ENCODE measurements at regions not wholly inside any gene's neighbourhood (a gene's known extent, or its start where the extent isn't known, plus 50 kb on each side); places are given as distances from the start of the nearest gene placed in this dataset.
A peak's percentile ranks its signal among the peaks of the same experiment; 100 is the strongest.
"Not testable (repeated sequence)": the region's sequence is repeated elsewhere in the genome, so short reads cannot be mapped to it uniquely, and the experiment has no call there.

- DNase-seq (ENCODE audit: low spot score), result no peak
Measured at GRCh38 chr3:170814822-170815221, 55.2 kb downstream of the RPL22L1 start.

GRCh38 chr3:170813266-170813665 lies 56.7 kb downstream of the RPL22L1 start:
- DNase-seq (ENCODE audit: low spot score), result no peak

GRCh38 chr3:170811928-170812591 lies 57.9 kb downstream of the RPL22L1 start:
- peak; percentile 86 for DNase-seq (ENCODE audit: low spot score)

- DNase-seq (ENCODE audit: low spot score), result no peak
Measured at GRCh38 chr3:170811515-170811914, 58.5 kb downstream of the RPL22L1 start.

- peak; percentile 27 for DNase-seq (ENCODE audit: low spot score)
Measured at GRCh38 chr3:170809975-170810357, 60.0 kb downstream of the RPL22L1 start.

- peak; percentile 69 for DNase-seq (ENCODE audit: low spot score)
Measured at GRCh38 chr3:170809007-170809974, 60.7 kb downstream of the RPL22L1 start.

- DNase-seq (ENCODE audit: low spot score), result no peak
Measured at GRCh38 chr3:170808041-170808440, 62.0 kb downstream of the RPL22L1 start.

- no peak for DNase-seq (ENCODE audit: low spot score)
Measured at GRCh38 chr3:170806676-170807075, 63.3 kb downstream of the RPL22L1 start.

- DNase-seq (ENCODE audit: low spot score), result no peak
Measured at GRCh38 chr3:170806141-170806540, 63.9 kb downstream of the RPL22L1 start.

- DNase-seq (ENCODE audit: low spot score), result not testable (repeated sequence)
Measured at GRCh38 chr3:170805296-170805695, 64.7 kb downstream of the RPL22L1 start.

- not testable (repeated sequence) for DNase-seq (ENCODE audit: low spot score)
Measured at GRCh38 chr3:170804634-170805033, 65.4 kb downstream of the RPL22L1 start.

- DNase-seq (ENCODE audit: low spot score), result no peak
Measured at GRCh38 chr3:170804078-170804477, 65.9 kb downstream of the RPL22L1 start.

- DNase-seq (ENCODE audit: low spot score), result peak; percentile 80
Measured at GRCh38 chr3:170802164-170803151, 67.5 kb downstream of the RPL22L1 start.

- DNase-seq (ENCODE audit: low spot score), result no peak
Measured at GRCh38 chr3:170801597-170801996, 68.4 kb downstream of the RPL22L1 start.

- not testable (repeated sequence) for DNase-seq (ENCODE audit: low spot score)
Measured at GRCh38 chr3:170800275-170800674, 69.7 kb downstream of the RPL22L1 start.

GRCh38 chr3:170799009-170799408 lies 71.0 kb downstream of the RPL22L1 start:
- no peak for DNase-seq (ENCODE audit: low spot score)

- no peak for DNase-seq (ENCODE audit: low spot score)
Measured at GRCh38 chr3:170797685-170798084, 72.3 kb downstream of the RPL22L1 start.

GRCh38 chr3:170792471-170792870 lies 77.5 kb downstream of the RPL22L1 start:
- DNase-seq (ENCODE audit: low spot score), result no peak

- DNase-seq (ENCODE audit: low spot score), result no peak
Measured at GRCh38 chr3:170790647-170791046, 79.3 kb downstream of the RPL22L1 start.

GRCh38 chr3:170787464-170787863 lies 82.5 kb downstream of the RPL22L1 start:
- no peak for DNase-seq (ENCODE audit: low spot score)

GRCh38 chr3:170785454-170785853 lies 84.5 kb downstream of the RPL22L1 start:
- DNase-seq (ENCODE audit: low spot score), result no peak

GRCh38 chr3:170784406-170784805 lies 85.6 kb downstream of the RPL22L1 start:
- no peak for DNase-seq (ENCODE audit: low spot score)
